ENCODE measurements at regions not wholly inside any gene's neighbourhood (a gene's known extent, or its start where the extent isn't known, plus 50 kb on each side); places are given as distances from the start of the nearest gene placed in this dataset.

DNA sequence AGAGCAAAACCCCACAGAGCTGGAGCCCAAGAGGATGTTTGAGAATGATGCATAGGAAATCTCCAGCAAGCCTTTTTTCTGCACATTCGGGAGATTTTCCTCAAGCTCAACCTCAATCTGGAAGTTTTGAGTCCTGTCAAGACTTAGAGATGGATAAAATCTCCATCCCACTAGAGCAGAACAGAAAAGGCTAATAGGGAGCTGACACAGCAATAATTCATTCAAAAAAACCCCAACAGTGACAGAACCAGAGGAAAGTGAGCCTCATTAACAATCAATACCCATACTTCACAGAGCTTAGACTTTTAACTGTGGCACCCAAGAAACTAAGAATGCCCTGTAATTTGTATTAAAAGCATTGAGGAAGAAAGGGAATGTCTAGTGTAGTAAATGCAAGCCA, 115.9 kb upstream of the BDNF start:
- Histone ChIP-seq H2AFZ (ENCODE audit: low read depth, low read length) (no peak overlapping the region), H3K79me2 (ENCODE audit: low read length) (no peaks in the 10 kb centered on the region), H3K27me3 (ENCODE audit: low read depth, low read length) (peaks cover 3% of the 10 kb centered on the region; the same call in 1 of the 2 replicates), H3K9me3 (ENCODE audit: insufficient read depth, low read length) (no peaks in the 10 kb centered on the region), H3K4me3 (ENCODE audit: low read length) (no peak overlapping the region), H3K36me3 (replicated peaks; ENCODE audit: low read depth, low read length) (no peaks in the 10 kb centered on the region), H4K20me1 (ENCODE audit: insufficient read depth, low read length) (no peaks in the 10 kb centered on the region), H3K4me1 (ENCODE audit: low read length) (no peaks in the 10 kb centered on the region), H3K4me2 (ENCODE audit: low read length) (no peak overlapping the region), H3K27ac (ENCODE audit: low read length) (no peak overlapping the region), H3K9ac (ENCODE audit: low read length) (no peak overlapping the region)
- no peak for TF ChIP-seq EZH2phosphoT487 (IDR thresholded peaks at IDR 0.05; ENCODE audit: low read depth)
- TF ChIP-seq, protein P1, sequence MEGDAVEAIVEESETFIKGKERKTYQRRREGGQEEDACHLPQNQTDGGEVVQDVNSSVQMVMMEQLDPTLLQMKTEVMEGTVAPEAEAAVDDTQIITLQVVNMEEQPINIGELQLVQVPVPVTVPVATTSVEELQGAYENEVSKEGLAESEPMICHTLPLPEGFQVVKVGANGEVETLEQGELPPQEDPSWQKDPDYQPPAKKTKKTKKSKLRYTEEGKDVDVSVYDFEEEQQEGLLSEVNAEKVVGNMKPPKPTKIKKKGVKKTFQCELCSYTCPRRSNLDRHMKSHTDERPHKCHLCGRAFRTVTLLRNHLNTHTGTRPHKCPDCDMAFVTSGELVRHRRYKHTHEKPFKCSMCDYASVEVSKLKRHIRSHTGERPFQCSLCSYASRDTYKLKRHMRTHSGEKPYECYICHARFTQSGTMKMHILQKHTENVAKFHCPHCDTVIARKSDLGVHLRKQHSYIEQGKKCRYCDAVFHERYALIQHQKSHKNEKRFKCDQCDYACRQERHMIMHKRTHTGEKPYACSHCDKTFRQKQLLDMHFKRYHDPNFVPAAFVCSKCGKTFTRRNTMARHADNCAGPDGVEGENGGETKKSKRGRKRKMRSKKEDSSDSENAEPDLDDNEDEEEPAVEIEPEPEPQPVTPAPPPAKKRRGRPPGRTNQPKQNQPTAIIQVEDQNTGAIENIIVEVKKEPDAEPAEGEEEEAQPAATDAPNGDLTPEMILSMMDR (IDR thresholded peaks at IDR 0.05; ENCODE audit: low read depth, low read length), result no peak

- H3K4me3 ChIP-seq (ENCODE audit: low read length), result no peak overlapping the region
- no peak overlapping the region for H2AFZ ChIP-seq (ENCODE audit: low read depth, low read length)
- no peaks in the 10 kb centered on the region for H3K36me3 ChIP-seq (replicated peaks; ENCODE audit: low read depth, low read length)
- H3K4me1 ChIP-seq (ENCODE audit: low read length), result no peaks in the 10 kb centered on the region
- no peak overlapping the region for H3K4me2 ChIP-seq (ENCODE audit: low read length)
- TF ChIP-seq, protein P1 (IDR thresholded peaks at IDR 0.05; ENCODE audit: low read depth, low read length), result no peak
- no peak for TF ChIP-seq EZH2phosphoT487 (IDR thresholded peaks at IDR 0.05; ENCODE audit: low read depth)
- no peak overlapping the region for H3K9ac ChIP-seq (ENCODE audit: low read length)
- peaks cover 3% of the 10 kb centered on the region; the same call in 1 of the 2 replicates for H3K27me3 ChIP-seq (ENCODE audit: low read depth, low read length)
- H3K9me3 ChIP-seq (ENCODE audit: insufficient read depth, low read length), result no peaks in the 10 kb centered on the region
- H4K20me1 ChIP-seq (ENCODE audit: insufficient read depth, low read length), result no peaks in the 10 kb centered on the region
- no peak overlapping the region for H3K27ac ChIP-seq (ENCODE audit: low read length)
- H3K79me2 ChIP-seq (ENCODE audit: low read length), result no peaks in the 10 kb centered on the region
Observed at GRCh38 chr11:27812341-27812740, 112.1 kb upstream of the BDNF start.

- H3K79me2 ChIP-seq (ENCODE audit: low read length), result no peaks in the 10 kb centered on the region
Observed at GRCh38 chr11:27807596-27807995, 107.3 kb upstream of the BDNF start.

GRCh38 chr11:27806122-27806521, 105.9 kb upstream of the BDNF start:
- no peak for TF ChIP-seq EZH2phosphoT487 (IDR thresholded peaks at IDR 0.05; ENCODE audit: low read depth)
- Histone ChIP-seq H3K27ac (ENCODE audit: low read length) (no peak overlapping the region), H3K9ac (ENCODE audit: low read length) (no peak overlapping the region), H3K9me3 (ENCODE audit: insufficient read depth, low read length) (no peaks in the 10 kb centered on the region), H3K4me1 (ENCODE audit: low read length) (no peaks in the 10 kb centered on the region), H2AFZ (ENCODE audit: low read depth, low read length) (no peak overlapping the region), H3K4me2 (ENCODE audit: low read length) (no peak overlapping the region), H3K4me3 (ENCODE audit: low read length) (no peak overlapping the region), H3K27me3 (ENCODE audit: low read depth, low read length) (no peaks in the 10 kb centered on the region), H3K79me2 (ENCODE audit: low read length) (no peaks in the 10 kb centered on the region), H4K20me1 (ENCODE audit: insufficient read depth, low read length) (no peaks in the 10 kb centered on the region), H3K36me3 (replicated peaks; ENCODE audit: low read depth, low read length) (no peaks in the 10 kb centered on the region)

More at GRCh38 chr11:27807596-27807995, 107.3 kb upstream of the BDNF start:
- Histone ChIP-seq H3K4me1 (ENCODE audit: low read length) (no peaks in the 10 kb centered on the region), H3K4me3 (ENCODE audit: low read length) (no peak overlapping the region), H3K9ac (ENCODE audit: low read length) (no peak overlapping the region), H4K20me1 (ENCODE audit: insufficient read depth, low read length) (no peaks in the 10 kb centered on the region), H3K27ac (ENCODE audit: low read length) (no peak overlapping the region), H3K9me3 (ENCODE audit: insufficient read depth, low read length) (no peaks in the 10 kb centered on the region), H2AFZ (ENCODE audit: low read depth, low read length) (no peak overlapping the region), H3K36me3 (replicated peaks; ENCODE audit: low read depth, low read length) (no peaks in the 10 kb centered on the region), H3K4me2 (ENCODE audit: low read length) (no peak overlapping the region), H3K27me3 (ENCODE audit: low read depth, low read length) (no peaks in the 10 kb centered on the region)
- TF ChIP-seq EZH2phosphoT487 (IDR thresholded peaks at IDR 0.05; ENCODE audit: low read depth), result no peak
- TF ChIP-seq, protein P1 (IDR thresholded peaks at IDR 0.05; ENCODE audit: low read depth, low read length), result no peak

All from OCI-LY3 (cell line).